NCI-H2196 (cell line): ENCODE measurements at regions not wholly inside any gene's neighbourhood (a gene's known extent, or its start where the extent isn't known, plus 50 kb on each side); places are given as distances from the start of the nearest gene placed in this dataset.

ENCODE experiments used
- DNase-seq: peaks from one replicate; lab custom pipeline; 2025; ENCODE audit not compliant: unreplicated experiment; lab: John Stamatoyannopoulos, UW

GRCh38 chr2:160630801-160631590 lies 137.4 kb upstream of the RBMS1 start:
- no peak for DNase-seq

GRCh38 chr2:160632084-160632975 lies 138.7 kb upstream of the RBMS1 start:
- DNase-seq = no peak

GRCh38 chr2:160634436-160634835 lies 140.8 kb upstream of the RBMS1 start:
- DNase-seq = no peak

- no peak for DNase-seq
Observed at GRCh38 chr2:160635488-160635887, 141.9 kb upstream of the RBMS1 start.

GRCh38 chr2:160639472-160639871 lies 145.9 kb upstream of the RBMS1 start:
- no peak for DNase-seq

GRCh38 chr2:160646684-160647444 lies 153.3 kb upstream of the RBMS1 start:
- DNase-seq = peak; percentile 24

- DNase-seq = peak; percentile 59
Observed at GRCh38 chr2:160647967-160648685, 154.5 kb upstream of the RBMS1 start.

GRCh38 chr2:160649698-160650097 lies 156.1 kb upstream of the RBMS1 start:
- no peak for DNase-seq

GRCh38 chr2:160650196-160651118 lies 156.8 kb upstream of the RBMS1 start:
- no peak for DNase-seq

GRCh38 chr2:160651416-160652200 lies 158.0 kb upstream of the RBMS1 start:
- DNase-seq = no peak

GRCh38 chr2:160652236-160652635 lies 158.6 kb upstream of the RBMS1 start:
- no peak for DNase-seq

- DNase-seq = no peak
Observed at GRCh38 chr2:160657196-160657595, 163.6 kb upstream of the RBMS1 start.

- DNase-seq = no peak
Observed at GRCh38 chr2:160658851-160659250, 165.2 kb upstream of the RBMS1 start.

- DNase-seq = no peak
Observed at GRCh38 chr2:160660741-160661140, 167.1 kb upstream of the RBMS1 start.

- no peak for DNase-seq
Observed at GRCh38 chr2:160664603-160665140, 171.1 kb upstream of the RBMS1 start.

GRCh38 chr2:160666154-160667060 lies 172.8 kb upstream of the RBMS1 start:
- DNase-seq = peak; percentile 57

- DNase-seq = no peak
Observed at GRCh38 chr2:160667811-160668210, 174.2 kb upstream of the RBMS1 start.

- DNase-seq = no peak
Observed at GRCh38 chr2:160670618-160671017, 177.0 kb upstream of the RBMS1 start.
